Prostate gland (tissue), 2 donors: ENCODE measurements at regions not wholly inside any gene's neighbourhood (a gene's known extent, or its start where the extent isn't known, plus 50 kb on each side); places are given as distances from the start of the nearest gene placed in this dataset.

ENCODE experiments used
- DNase-seq: peaks from one replicate; pipeline ENCODE4 v3.0.0-alpha.2; 2019; ENCODE audit warnings: low spot score
- H3K27ac ChIP-seq, 2 donors: fragments of 200-600 bp; sonication (generic); 2 replicates each; pipeline ENCODE4 v1.5.1; 2017 to 2019
- H3K27me3 ChIP-seq: fragments of 200-600 bp; sonication (generic); replicated peaks from 2 replicates; pipeline ENCODE4 v1.5.1; 2019; ENCODE audit not compliant: insufficient read depth
- H3K36me3 ChIP-seq, 2 donors: fragments of 200-600 bp; sonication (generic); 1 replicate in 1 of 2; 2 replicates in 1 of 2; pipeline versions ENCODE4 v1.5.1 to v1.8.1; 2017 to 2019
- H3K4me1 ChIP-seq: fragments of 200-600 bp; sonication (generic); replicated peaks from 2 replicates; pipeline ENCODE4 v1.5.1; 2019
- H3K4me3 ChIP-seq, 2 donors: fragments of 200-600 bp; sonication (generic); 2 replicates each; pipeline ENCODE4 v1.5.1; 2017 to 2019
- H3K9me3 ChIP-seq: fragments of 200-600 bp; sonication (generic); 2 replicates; pipeline ENCODE4 v1.5.1; 2017
- POLR2A ChIP-seq: fragments of 450-650 bp; IDR thresholded peaks from one replicate; pipeline ENCODE4 v1.6.1; 2016; ENCODE audit warnings: antibody characterized with exemption, mild to moderate bottlenecking
- POLR2AphosphoS5 ChIP-seq: sonication (generic); formaldehyde crosslinking; IDR thresholded peaks from one replicate; pipeline ENCODE4 v1.6.1; 2017; ENCODE audit warnings: antibody characterized with exemption
- WGBS: methylation state at CpG from one replicate; pipeline ENCODE4 v1.1.5; 2018; 5-methylcytosine and 5-hydroxymethylcytosine counted together
- intact Hi-C: fragments of 100-400 bp; cut with DNase I; formaldehyde crosslinking; loops from one replicate; pipeline ENCODE4 v1.14.2; 2022
- TF ChIP-seq, protein P1 (sequence below), 4 experiments: fragments of 200-600 bp in 2 of 4; fragments of 450-650 bp in 2 of 4; sonication (generic) in 2 of 4; IDR thresholded peaks; 1 replicate in 3 of 4; 2 replicates in 1 of 4; pipeline ENCODE4 v1.5.1; 2016 to 2019; ENCODE audit warnings: antibody characterized with exemption in 4 of 4, mild to moderate bottlenecking in 2 of 4, moderate library complexity in 2 of 4

DNA sequence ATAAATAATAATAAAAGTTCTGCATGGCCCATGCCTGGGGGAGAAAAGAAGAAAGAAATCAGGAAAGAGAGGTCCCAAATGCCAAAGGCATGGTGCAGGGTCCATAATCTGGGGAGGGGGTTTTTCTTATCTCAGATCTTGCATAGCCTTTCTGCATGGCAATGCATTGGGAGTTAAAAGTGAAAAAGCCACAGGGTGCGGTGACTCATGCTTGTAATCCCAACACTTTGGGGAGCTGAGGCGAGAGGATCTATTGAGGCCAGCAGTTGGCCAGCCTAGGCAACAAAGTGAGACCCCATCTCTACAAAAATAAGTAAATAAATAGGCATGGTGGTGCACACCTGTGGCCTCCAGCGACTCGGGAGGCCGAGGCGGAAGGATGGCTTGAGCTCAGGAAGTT is 76.8 kb upstream of the GATA2 start:
- Histone ChIP-seq H3K9me3 (no peaks in the 10 kb centered on the region), H3K36me3 (no peaks in the 10 kb centered on the region), H3K27ac (no peak overlapping the region), H3K27me3 (no peaks in the 10 kb centered on the region), H3K4me1 (no peaks in the 10 kb centered on the region), H3K4me3 (no peak overlapping the region)
- intact Hi-C loops, result no loop called here
- TF ChIP-seq, protein P1, sequence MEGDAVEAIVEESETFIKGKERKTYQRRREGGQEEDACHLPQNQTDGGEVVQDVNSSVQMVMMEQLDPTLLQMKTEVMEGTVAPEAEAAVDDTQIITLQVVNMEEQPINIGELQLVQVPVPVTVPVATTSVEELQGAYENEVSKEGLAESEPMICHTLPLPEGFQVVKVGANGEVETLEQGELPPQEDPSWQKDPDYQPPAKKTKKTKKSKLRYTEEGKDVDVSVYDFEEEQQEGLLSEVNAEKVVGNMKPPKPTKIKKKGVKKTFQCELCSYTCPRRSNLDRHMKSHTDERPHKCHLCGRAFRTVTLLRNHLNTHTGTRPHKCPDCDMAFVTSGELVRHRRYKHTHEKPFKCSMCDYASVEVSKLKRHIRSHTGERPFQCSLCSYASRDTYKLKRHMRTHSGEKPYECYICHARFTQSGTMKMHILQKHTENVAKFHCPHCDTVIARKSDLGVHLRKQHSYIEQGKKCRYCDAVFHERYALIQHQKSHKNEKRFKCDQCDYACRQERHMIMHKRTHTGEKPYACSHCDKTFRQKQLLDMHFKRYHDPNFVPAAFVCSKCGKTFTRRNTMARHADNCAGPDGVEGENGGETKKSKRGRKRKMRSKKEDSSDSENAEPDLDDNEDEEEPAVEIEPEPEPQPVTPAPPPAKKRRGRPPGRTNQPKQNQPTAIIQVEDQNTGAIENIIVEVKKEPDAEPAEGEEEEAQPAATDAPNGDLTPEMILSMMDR (IDR thresholded peaks at IDR 0.05), result no peak
- TF ChIP-seq POLR2AphosphoS5 (no peak), POLR2A (no peak)
- DNase-seq, result no peak
- 93% methylated on average over 6 of the region's 6 CpGs for WGBS

DNA sequence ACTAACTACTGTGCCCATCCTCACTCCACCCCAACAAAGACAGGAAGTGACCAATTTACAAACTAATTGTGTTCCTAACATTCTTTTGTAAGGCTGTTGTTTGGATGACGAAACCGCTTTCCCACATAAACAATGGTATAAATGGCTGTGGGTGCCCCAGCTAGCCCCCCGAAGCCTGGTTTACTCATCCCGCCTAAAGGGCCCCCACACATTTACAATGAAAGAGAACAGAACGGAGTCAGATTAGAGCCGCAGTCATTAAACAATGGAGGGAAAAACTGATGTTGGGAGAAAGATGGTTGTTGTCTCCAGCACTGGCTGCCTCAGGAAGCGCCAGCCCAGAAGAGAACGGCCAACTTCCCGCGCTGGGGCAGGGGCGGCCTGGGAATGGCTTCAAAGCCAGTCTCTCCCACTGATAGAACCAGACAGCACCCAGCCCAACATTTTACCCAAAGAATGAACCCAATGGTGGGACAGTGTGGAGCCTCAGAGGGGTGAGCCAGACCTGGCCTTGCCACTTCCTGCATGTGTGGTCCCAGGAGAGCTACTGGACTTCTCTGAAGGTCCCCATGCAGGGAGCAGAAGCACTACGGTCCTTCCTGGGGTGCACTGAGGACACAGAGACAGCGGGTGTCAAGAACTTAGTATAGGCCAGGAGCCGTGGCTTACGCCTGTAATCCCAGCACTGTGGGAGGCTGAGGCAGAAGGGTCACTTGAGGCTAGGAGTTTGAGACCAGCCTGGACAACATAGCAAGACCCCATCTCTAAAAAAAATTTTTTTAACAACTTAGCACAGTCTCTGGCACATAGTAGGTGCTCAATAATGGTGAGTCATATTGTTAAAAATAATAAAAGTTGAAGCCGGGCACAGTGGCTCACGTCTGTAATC is 75.8 kb upstream of the GATA2 start:
- H3K27me3 ChIP-seq, result no peaks in the 10 kb centered on the region
- WGBS, result 89% methylated on average over 17 of the region's 17 CpGs
- H3K27ac ChIP-seq, result no peak overlapping the region
- intact Hi-C loops, result no loop called here
- TF ChIP-seq POLR2AphosphoS5, result no peak
- TF ChIP-seq POLR2A, result no peak
- TF ChIP-seq, protein P1 (IDR thresholded peaks at IDR 0.05), result no peak
- DNase-seq, result no peak
- no peaks in the 10 kb centered on the region for H3K36me3 ChIP-seq
- no peak overlapping the region for H3K4me3 ChIP-seq
- no peaks in the 10 kb centered on the region for H3K4me1 ChIP-seq
- no peaks in the 10 kb centered on the region for H3K9me3 ChIP-seq

DNA sequence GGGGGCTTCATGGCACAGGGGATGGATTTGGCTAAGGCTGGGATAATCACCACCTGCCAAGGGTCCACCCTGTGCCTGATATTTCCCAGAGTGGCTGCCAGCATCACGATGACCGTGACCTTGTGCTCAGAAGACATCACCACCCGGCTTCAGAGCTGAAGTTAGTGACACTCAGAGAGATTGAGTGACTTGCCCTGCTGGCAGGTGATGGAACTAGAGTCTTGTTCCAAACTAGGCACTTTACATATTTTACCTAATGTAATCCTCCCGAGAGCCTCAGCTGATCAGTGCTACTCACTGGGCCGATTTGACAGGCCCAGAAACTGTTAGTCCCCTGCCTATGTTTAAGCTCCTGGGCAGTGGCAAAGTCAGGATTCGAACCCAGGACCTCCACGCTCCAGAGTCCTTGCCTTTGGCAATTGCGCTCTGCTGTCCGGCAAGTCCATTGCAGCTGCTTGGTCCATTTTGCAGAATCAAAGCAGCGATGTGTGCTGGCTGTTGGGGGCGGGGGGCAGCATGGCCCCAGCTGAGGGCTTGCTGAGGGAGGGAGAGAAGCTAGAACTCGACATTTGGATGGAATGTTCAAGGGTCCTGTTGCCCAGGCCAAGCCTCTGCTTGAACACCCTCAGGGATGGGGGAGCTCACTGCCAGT is 74.8 kb upstream of the GATA2 start:
- Histone ChIP-seq H3K9me3 (no peaks in the 10 kb centered on the region), H3K4me3 (no peak overlapping the region), H3K4me1 (no peaks in the 10 kb centered on the region), H3K36me3 (no peaks in the 10 kb centered on the region), H3K27me3 (no peaks in the 10 kb centered on the region), H3K27ac (no peak overlapping the region)
- DNase-seq, result no peak
- 90% methylated on average over 12 of the region's 12 CpGs for WGBS
- TF ChIP-seq POLR2A, result no peak
- TF ChIP-seq, protein P1 (IDR thresholded peaks at IDR 0.05), result no peak
- TF ChIP-seq POLR2AphosphoS5, result no peak
- intact Hi-C loops, result no loop called here

DNA sequence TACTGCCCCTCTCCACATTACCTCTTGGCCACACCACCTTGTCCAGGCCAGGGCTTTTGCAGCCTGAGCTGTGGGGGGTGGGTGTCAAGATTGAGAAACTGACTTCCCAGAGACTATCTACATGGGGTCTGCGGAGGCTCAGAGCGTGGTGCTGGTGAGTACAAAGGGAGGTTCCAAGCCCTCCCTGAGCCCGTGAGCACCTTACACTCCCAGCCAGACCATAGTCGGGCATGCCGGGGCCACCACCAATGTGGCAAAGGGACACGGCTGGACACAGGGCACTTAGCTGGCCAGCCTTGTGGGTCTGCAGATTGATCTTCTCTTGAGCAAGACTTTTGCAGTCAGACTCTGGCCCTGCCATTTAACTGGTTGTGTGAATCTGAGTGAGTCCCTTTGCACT is 74.1 kb upstream of the GATA2 start:
- no peaks in the 10 kb centered on the region for H3K27me3 ChIP-seq
- H3K4me3 ChIP-seq, result no peak overlapping the region
- H3K9me3 ChIP-seq, result no peaks in the 10 kb centered on the region
- TF ChIP-seq, protein P1 (IDR thresholded peaks at IDR 0.05), result no peak
- TF ChIP-seq POLR2A (no peak), POLR2AphosphoS5 (no peak)
- 93% methylated on average over 6 of the region's 6 CpGs for WGBS
- no peaks in the 10 kb centered on the region for H3K36me3 ChIP-seq
- intact Hi-C loops, result no loop called here
- H3K4me1 ChIP-seq, result no peaks in the 10 kb centered on the region
- no peak overlapping the region for H3K27ac ChIP-seq
- DNase-seq, result no peak

DNA sequence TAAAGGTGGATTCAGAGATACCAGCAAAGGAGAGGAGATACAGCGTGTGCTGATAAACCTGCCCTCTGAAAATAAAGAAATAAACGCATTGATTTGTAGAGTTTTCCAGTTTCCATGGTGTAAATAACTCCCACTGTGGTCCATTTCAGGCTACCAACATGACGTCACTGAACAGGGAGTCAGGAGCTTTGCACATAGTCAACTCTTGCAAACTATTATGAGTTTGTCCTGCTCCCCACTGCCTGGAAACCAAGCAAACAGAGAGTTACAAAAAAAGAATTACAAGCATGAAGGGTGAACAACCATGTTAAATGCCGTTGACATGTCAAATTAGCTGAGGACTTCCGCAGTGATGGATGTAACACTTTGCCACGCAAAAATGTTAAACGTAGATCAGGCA is 70.4 kb upstream of the GATA2 start:
- H3K4me3 ChIP-seq, result no peak overlapping the region
- 65% methylated on average over 7 of the region's 7 CpGs for WGBS
- no peak for DNase-seq
- H3K9me3 ChIP-seq, result no peaks in the 10 kb centered on the region
- intact Hi-C loops, result no loop called here
- TF ChIP-seq, protein P1 (IDR thresholded peaks at IDR 0.05), result no peak
- TF ChIP-seq POLR2AphosphoS5 (no peak), POLR2A (no peak)
- H3K36me3 ChIP-seq, result no peaks in the 10 kb centered on the region
- no peaks in the 10 kb centered on the region for H3K4me1 ChIP-seq
- H3K27me3 ChIP-seq, result no peaks in the 10 kb centered on the region
- H3K27ac ChIP-seq, result no peak overlapping the region
